Stimulated activated CD4-positive, alpha-beta T cell treated with anti-CD3 and anti-CD28 coated beads, Interleukin-1b, Interleukin-23, amount 100 ng/mL, for 4 hours (primary cell): ENCODE measurements at regions not wholly inside any gene's neighbourhood (a gene's known extent, or its start where the extent isn't known, plus 50 kb on each side); places are given as distances from the start of the nearest gene placed in this dataset.

ENCODE experiments used
- DNase-seq, 2 donors: peaks; one replicate each; pipeline ENCODE4 v3.0.0-alpha.2; 2020; ENCODE audit warnings: low read depth in 2 of 2

DNA sequence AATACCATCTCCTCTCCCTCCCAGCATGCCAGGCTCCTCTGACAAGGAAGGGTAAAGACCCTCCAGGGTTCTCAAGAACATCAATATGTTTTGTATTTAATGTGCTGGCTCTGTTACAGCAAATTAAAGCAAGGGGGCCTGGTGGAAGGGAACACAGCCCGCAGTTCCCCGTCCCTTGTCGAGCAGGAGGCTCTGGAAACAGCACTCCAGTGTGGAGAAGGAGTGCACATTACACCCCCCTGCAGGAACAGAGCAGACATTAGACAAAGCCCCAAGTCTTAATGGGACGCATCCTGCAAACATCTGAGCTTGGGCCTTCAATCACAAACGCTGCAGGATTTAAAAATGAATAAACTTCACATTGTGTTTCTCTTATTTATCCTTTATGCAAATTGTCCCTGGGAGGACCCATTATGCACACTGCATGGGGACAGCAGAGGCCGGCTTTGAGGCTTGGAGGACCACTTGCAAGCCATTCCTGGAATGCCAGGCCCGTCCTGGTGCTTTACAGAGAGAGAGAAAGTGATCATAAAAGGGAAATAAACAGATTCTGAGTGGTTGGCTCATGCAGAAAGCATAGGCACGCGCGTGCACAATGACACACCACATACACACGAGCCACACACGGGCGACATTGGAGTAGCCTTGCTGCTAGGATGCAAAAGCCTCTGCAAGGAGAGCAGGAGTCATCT is 328.7 kb downstream of the SMAD2 start:
- DNase-seq, result no peak

DNA sequence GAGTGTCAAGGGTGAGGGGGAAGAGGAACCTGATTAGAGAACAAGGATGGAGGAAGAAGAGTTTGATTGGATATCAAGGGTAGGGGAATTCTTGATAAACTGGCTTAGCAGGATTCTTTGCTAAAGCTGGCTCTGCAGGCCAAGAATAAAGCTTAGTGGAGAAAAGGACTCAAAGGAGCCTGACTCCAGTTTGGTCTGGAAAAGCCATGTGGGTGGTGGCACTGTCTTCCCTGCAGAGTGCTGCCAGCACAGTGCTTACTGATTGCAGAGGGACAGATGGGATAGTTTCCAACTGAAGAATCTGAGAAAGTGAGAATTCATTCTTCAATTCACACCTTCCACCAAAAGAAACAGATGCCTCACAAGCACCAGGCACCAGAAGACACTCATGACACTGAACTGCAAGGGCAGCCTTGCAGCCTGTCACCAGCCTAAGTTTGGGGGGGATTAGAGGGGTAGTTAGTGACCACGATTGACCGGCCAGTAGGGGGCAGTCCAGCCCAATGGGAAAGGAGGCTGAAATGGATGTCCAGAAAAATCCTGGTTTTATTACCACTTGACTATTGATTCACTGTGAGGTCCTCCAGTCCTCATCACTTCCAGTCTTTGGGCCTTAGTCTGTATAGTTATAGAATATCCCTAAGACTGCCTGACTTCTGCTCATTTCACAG is 334.5 kb downstream of the SMAD2 start:
- DNase-seq, result no peak

DNA sequence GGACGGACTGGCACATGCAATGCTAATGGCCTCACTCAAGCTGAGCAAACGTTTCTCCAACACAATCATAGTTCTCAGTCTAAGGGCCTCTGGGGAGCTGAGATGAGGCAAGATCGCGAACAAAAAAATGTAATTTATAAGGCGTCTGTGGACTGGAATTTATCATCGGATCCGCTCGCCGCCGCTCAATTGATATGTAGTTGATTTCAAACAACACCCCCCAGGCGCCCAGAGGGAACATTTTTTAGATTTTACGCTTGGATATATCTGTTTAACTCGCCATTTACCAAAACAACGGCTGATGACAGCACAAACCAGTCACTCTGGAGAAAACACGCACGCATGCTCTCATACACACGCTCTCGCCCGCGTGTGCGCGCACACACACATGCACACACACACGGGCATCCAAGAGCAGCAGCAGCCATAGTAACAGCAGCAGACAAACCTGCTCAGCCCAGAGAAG is 335.8 kb downstream of the SMAD2 start:
- no peak for DNase-seq

DNA sequence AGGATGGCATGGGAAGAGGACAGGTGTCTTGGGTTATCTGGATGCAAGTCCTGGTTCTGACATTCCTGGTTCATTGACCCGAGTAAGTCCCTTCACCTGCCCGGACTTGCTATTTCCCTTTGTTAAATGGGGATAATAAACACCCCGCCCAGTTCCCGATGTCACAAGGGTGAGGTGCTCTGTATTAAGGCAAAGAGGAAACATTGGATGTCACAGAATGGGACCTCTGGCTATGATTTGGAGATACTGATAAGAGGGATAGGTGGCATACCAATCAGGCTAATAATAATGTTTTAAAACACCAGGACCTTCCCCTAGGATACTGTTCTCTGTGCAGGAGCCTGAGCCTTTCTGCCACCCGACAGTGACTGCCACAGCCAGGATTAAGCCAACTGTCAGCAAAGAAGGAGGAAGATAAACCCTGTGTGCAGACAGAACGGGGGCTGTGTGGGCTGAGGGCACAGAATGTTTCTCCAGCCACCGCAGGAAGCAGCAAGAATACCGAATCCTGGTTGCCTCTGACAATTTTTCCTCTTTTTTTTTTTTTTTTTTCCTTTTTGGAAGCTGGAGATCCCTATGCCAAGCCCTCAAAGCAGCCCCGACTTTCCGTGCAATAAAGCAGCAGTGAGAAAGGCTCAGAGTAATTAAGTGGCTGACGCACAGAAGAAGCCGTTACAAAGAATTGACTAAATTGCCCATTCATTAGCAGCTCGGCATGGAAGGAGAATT is 336.6 kb downstream of the SMAD2 start:
- no peak for DNase-seq

DNA sequence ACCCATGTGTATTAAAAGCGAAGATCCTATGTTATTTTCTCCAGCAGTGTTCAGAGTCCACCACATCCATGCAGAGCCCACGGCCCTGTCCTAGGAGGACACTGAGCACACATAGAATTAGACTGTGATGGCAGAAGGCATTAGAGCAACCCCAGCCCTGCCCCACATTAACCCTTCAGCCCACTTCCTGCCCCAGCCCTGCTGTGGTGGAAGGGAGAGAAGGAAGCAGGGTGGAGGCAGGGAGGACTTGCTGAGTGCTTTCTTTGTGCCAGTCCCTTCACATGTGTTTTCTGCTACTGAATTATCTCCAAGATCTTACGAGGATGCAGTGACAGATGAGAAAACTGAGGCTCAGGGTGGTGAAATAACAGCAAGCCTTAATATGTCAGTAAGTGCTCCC is 339.0 kb downstream of the SMAD2 start:
- no peak for DNase-seq

DNA sequence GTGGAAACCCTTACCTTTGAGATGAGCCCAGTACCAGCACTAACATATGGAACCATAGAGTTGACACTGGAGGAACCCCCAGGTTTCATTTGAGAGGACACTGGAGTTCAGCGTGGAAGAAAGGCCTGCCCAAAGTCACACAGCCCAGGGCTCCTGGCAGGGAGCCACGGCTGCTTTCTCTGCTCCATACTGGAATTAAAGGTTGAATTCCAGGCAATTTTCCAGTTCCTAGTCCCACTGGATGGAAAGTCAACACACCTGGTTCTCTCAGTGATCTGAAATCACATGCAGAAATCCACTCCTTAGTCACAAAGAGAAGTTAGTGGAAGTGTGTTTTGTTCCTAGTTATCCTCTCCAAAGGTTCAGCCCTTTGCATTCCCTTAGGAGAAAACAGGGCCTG is 336.1 kb upstream of the SKOR2 start:
- no peak for DNase-seq

DNA sequence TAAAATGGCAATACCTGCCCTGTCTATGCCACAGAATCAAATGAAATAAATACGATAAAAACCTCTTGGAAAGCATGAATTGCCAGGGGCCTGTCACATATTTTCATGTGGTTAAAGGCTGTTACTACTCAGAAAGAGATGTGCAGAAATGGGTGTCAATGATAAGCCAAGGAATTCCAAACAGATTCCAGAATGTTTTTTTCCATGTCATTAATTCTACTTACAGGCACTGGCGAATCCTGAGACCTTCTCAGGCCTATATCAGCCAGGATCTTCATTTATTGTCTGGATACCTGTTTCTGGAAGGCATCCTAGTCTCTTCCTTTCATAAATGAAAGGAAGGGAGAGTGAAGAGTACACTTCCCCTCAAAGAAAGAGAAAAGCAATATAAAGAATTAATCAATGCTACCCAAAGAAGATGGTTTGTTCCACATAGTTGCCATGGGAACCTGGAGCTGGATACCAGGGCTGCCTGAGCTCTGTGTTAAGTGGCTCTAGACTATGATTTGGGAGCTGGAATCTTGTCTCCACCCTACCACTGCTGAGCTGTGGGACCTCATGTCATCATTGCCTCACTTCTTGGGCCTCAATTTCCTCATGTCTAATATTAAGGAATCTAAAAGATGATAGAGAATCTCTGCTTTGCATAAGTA is 335.1 kb upstream of the SKOR2 start:
- no peak for DNase-seq

DNA sequence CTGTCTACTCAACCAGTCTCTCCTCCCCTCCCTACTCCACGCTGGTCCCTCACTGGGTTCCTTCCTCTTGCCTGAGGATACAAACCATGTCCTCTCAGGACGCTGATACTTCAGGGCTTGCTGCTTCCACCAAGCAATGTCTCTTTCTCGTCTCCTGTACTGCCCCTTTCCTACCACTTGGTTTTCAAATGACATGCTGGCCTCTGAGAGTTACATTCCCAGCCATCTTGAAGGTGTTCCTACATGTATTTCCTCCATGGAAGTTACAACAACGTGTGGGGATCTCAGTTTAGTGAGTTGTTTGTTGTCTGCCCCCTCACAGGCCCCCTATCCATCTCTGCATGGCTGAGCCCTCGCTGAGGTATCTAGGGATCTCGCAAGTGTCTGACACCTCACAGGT is 334.5 kb upstream of the SKOR2 start:
- DNase-seq, result no peak

DNA sequence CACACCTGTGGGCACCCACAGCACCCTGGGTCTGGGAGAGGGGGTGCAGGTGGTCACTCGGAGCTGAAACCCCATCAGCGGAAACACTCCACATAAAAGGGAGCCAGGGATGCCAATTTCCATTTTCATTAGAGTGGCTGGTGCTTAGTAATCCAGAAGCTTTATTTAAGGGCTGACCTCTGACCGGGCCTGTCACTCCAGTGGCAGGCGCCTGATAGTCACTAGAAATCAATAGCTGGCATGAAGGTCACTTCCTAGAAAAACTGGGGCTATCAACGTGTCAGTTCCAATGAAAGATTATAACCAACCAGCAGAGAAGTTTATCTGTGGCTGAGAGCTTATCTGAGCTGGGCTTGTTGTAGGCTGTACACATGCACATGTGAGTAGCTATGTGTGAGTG is 333.7 kb upstream of the SKOR2 start:
- no peak for DNase-seq

DNA sequence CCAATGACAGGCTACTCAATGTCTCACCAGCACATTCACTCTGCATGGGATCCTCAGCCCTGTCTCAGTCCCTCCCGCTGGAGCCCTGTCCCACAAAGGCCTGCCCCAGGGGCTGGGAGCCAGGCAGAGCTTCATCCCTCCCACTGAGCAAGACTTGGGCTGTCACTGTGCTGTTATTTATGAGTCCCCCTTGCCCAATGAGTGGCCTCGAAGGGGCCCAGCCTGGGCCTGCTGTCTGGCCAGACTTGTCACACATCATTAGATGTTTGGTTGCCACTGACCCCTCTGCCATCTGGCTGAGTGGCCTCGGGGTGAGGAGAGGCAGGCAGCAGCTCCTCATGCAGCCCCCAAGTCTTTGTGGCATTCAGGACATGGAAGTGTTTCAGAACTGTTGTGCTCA is 330.6 kb upstream of the SKOR2 start:
- DNase-seq, result no peak

DNA sequence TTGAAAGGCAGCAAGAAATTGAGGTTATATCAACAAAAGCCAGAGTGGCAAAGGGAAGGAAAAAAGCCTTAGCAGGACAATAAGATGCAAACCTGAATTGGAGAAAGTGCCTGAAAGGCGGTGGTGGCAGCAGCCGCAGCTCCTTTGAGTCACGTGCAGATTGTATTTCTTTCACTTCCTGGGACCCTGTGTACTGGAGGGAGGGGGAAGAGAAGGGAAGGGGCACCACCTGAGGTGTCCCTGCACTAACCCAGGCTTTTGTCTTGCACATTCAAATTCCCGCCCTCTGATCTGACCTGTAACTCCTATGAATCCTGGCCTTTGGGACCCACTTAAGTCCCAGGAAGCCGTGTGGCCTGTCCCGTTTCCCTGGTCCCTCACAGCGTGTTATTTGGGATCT is 326.1 kb upstream of the SKOR2 start:
- DNase-seq, result no peak

DNA sequence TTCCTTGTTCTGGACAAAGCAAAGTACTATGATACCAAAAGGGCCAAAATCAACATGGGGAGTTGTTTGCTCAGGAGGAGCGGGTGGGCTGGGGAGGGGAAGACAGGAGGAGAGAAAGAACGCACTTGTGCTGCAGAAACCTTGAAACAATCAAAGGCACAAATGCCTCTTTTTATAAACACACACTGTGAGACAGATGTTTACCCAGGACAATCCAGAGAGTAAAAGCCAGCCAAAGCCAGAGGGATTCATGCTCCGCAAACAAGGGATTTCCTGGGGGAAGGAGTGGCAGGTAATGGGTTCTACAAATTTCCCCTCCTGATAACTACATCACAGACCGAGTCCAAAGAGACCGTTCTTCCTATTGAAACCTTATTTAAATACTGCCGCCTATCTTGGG is 323.5 kb upstream of the SKOR2 start:
- no peak for DNase-seq

DNA sequence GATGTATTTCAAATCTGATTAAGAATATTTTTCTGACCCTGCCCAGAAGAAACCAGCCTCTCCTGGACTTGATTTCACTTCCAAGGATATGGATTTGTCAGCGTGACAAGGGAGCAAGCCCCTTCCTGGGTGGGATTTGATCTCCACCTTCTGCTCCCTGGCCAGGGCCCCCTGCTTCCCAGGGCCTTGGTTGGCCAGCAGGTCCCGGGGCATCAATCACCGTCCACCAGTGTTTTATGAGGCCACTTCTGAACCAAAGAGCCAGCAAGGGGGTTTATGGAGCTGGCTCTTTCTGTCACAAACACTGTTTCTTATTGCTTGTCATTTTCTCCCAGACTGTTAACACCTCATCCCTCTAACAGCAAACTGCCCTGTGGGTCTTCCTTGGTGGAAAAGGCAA is 320.5 kb upstream of the SKOR2 start:
- no peak for DNase-seq

DNA sequence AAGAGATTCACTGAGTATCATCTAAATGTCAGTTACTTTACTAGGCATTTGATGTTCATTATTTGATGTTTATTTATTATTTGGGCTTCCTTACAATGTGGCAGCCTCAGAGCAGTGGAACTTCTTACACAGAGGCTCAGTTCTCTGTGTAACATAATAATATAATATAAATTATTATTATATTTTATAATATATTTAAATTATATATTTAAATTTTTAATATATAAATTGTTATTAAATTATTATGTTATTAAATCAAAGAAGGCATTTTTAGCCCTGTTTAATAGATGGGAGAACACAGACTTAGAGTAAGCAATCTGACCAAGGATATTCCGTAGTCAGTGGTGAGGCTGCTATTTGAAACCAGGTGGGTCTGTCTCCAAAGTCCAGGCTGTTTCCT is 315.3 kb upstream of the SKOR2 start:
- DNase-seq, result no peak

DNA sequence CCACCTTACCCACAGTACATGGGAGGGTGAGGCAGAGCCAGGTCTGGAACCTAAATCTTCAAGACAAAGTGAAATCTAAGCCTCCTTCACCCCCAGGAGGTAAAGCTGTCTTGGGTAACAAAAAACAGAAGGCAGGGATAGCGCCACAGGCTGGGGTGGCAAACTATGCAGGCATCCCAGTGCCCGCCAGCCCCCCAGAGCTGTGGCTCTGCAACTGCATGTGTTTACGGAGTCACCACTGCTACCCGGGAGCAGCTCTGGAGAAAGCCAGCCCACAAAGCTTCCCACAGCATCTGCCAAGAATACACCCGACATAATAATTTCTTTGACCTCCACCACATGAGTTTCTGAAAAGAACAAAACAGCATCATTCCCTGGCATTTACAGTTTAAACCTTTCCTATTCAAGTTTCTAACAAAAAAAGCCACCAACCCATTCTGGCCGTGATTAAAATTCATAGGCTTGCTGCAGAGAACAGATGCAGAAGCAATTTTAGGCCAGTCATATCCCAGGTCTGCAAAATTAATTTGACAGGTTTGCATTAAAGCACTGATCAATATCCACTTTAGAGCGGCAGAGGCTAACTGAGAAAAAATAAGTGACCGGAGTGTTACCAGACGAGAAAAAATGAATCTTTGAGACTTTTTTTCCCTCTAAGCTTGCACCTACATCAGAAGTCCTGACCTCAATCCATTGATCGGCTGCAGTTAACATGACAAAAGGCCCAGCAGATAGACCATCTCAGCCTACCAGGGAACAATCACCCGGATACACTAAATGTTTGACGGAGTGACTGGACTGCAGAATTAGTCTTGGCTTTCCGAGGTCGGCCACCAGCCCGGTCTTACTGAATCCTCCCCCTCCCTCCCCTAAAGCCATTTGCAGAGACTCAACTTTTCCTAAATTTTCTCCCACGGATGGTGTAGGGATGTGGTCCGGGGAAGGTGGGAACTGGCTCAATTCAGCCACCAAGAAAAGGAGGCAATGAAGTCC is 309.6 kb upstream of the SKOR2 start:
- DNase-seq, result no peak

DNA sequence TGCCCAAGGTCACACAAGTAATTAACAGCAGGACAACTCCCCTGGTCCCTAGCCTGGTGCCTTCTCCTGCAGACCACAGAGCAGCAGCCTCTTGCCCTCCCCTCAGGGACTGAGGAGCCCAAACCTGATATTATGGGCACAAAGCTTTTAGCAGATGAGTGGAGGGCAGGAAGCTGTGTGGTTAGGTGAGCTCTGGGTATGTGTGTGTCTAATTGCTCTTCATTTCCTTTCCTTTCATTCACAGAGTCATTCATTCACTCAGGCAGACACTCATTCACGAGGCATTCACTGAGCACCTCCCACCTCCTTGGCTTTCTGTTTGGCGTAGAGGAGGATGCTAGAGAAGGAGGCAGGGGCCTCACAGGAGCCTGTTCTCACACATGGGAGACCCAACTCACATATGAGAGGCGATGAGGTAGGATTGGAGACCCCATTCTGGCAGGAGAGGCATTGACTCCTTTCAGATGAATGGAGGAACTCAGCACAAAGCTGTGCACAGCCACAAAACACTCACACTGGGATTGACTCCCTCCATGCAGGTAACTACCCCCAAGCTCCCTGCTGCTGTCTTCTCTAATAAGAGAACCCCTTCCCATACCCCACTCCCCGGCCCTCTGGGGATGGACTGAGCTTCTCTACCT is 306.8 kb upstream of the SKOR2 start:
- no peak for DNase-seq

DNA sequence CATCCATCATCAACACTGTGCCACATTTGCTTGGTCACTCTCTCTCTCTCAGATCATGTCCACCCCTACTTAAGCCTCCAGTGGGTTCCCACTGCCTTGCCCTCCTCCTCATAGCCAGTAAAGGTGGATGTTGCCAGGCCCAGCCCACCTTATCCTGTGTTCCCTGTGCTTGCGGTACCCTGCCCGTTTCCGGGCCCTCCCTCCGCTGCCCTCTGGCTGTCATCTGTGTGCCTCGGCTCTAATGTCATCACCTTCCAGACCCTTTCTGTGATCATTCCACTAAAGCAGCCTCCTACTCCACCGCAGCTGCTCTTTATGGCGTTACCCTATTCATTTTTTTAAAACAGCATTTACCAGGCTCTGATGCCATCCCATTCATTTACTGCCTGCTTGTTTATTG is 305.7 kb upstream of the SKOR2 start:
- DNase-seq, result no peak

DNA sequence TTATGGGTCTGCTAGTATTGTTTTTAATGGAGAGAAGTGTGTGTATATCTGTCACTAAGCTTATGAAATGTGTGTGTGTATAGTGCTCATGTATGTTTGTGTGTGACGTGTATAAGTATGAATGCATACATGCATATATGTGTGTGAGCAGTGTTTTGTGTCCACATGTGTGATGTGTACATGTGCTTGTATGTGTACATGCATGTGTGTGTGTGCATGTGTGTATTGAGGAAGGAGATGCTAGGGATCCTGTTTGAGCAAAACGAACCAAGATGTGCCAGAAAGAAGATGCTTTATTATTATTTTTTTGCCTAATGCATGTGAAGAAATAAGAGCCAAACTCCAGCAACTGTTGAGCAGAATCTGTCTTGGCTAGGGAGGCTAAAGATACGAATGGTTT is 301.3 kb upstream of the SKOR2 start:
- DNase-seq, result no peak

DNA sequence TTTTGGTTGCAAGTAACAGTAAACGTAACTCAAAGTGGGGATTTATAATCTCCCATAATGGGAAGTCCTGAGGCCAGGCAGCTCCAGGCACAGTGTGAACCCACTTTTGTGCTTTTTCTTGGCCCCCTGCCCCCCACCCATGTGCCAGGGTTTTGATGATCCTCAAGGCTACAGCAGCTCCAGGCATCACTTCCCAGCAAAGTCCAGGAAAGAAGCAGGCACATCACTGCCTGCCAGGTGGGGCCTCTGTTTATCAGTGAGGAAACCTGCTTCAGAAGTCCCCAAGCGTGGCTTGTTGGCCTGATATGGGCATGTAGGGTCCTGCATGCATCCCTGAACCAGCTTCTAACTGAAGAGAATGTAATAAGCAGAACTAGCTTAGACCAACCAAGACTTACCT is 299.2 kb upstream of the SKOR2 start:
- DNase-seq, result no peak

DNA sequence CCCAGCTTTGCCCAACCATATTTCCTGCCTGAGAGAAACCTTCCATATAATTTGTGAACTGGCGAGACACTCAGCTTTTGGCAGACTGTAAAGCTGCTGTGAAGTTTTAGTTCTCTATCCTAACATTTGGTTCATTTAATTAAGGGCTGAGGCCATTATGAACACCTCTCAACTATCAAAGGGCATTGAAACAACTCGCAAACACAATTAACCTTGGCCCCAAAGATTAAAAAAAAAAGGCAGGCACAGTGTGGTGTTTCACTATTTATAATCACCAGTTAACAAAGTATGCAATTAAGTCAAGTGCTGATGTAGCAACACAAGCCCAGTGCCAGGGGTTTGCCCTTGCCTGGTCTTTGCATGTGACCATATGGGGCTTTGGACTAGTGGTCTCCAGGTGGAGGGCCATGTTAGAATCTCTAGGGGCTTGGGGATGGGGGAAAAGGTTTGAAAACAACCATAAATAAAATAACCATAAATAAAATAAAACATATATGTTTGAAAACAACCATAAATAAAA is 297.6 kb upstream of the SKOR2 start:
- DNase-seq, result no peak
